Suprapubic skin (tissue), 4 donors: ENCODE measurements at regions not wholly inside any gene's neighbourhood (a gene's known extent, or its start where the extent isn't known, plus 50 kb on each side); places are given as distances from the start of the nearest gene placed in this dataset.

Experiments
- DNase-seq, 2 donors: peaks; one replicate each; pipeline ENCODE4 v3.0.0-alpha.2; 2019; ENCODE audit warnings: low spot score in 2 of 2
- H3K27ac ChIP-seq: fragments of 200-600 bp; sonication (generic); one replicate; pipeline ENCODE4 v1.5.1; 2019
- H3K27me3 ChIP-seq: fragments of 200-600 bp; sonication (generic); one replicate; pipeline ENCODE4 v1.5.1; 2019
- H3K36me3 ChIP-seq: fragments of 200-600 bp; sonication (generic); one replicate; pipeline ENCODE4 v1.5.1; 2019
- H3K4me1 ChIP-seq: fragments of 200-600 bp; sonication (generic); one replicate; pipeline ENCODE4 v1.5.1; 2019
- H3K4me3 ChIP-seq: fragments of 200-600 bp; sonication (generic); one replicate; pipeline ENCODE4 v1.5.1; 2019; ENCODE audit warnings: mild to moderate bottlenecking
- H3K9me3 ChIP-seq: fragments of 200-600 bp; sonication (generic); one replicate; pipeline ENCODE4 v1.5.1; 2019
- CTCF ChIP-seq, 2 donors: fragments of 200-600 bp in 1 of 2; fragments of 450-650 bp in 1 of 2; sonication (generic) in 1 of 2; IDR thresholded peaks; one replicate each; pipeline ENCODE4 v1.5.1; 2016 to 2019; ENCODE audit warnings: antibody characterized with exemption in 2 of 2, mild to moderate bottlenecking in 1 of 2, moderate library complexity in 1 of 2
- EP300 ChIP-seq: sonication (generic); formaldehyde crosslinking; IDR thresholded peaks from one replicate; pipeline ENCODE4 v1.6.1; 2017; ENCODE audit warnings: antibody characterized with exemption
- POLR2A ChIP-seq, 2 donors: fragments of 450-650 bp; IDR thresholded peaks; one replicate each; pipeline ENCODE4 v1.6.1; 2017; ENCODE audit warnings: antibody characterized with exemption in 2 of 2, mild to moderate bottlenecking in 2 of 2, moderate library complexity in 2 of 2
- POLR2AphosphoS5 ChIP-seq, 3 donors: sonication (generic); formaldehyde crosslinking; IDR thresholded peaks; one replicate each; pipeline ENCODE4 v1.6.1; 2017; ENCODE audit warnings: antibody characterized with exemption in 3 of 3
- WGBS: methylation state at CpG from one replicate; pipeline ENCODE4 v1.1.5; 2018; 5-methylcytosine and 5-hydroxymethylcytosine counted together

GRCh38 chr4:185870366-185870765 lies 58.4 kb upstream of the SORBS2 start:
- H3K4me3 ChIP-seq = no peak overlapping the region
- H3K27ac ChIP-seq = no peak overlapping the region
- TF ChIP-seq EP300 (no peak), POLR2AphosphoS5 (IDR thresholded peaks at IDR 0.05) (no peak), CTCF (IDR thresholded peaks at IDR 0.05) (no peak), POLR2A (IDR thresholded peaks at IDR 0.05) (no peak)
- WGBS = 83% methylated on average over 14 of the region's 14 CpGs
- H3K36me3 ChIP-seq = no peaks in the 10 kb centered on the region
- no peak for DNase-seq
- H3K27me3 ChIP-seq = no peaks in the 10 kb centered on the region
- no peaks in the 10 kb centered on the region for H3K4me1 ChIP-seq
- no peaks in the 10 kb centered on the region for H3K9me3 ChIP-seq

GRCh38 chr4:185872747-185873380 lies 60.9 kb upstream of the SORBS2 start:
- no peak for TF ChIP-seq EP300
- no peak for TF ChIP-seq POLR2AphosphoS5 (IDR thresholded peaks at IDR 0.05)
- no peak for TF ChIP-seq CTCF (IDR thresholded peaks at IDR 0.05)
- TF ChIP-seq POLR2A (IDR thresholded peaks at IDR 0.05) = no peak
- 74% methylated on average over 7 of the region's 7 CpGs for WGBS

GRCh38 chr4:185874516-185875230 lies 62.7 kb upstream of the SORBS2 start:
- TF ChIP-seq POLR2A (IDR thresholded peaks at IDR 0.05) = no peak
- no peak for TF ChIP-seq CTCF (IDR thresholded peaks at IDR 0.05)
- TF ChIP-seq EP300 = no peak
- TF ChIP-seq POLR2AphosphoS5 (IDR thresholded peaks at IDR 0.05) = no peak
- Histone ChIP-seq H3K36me3 (no peaks in the 10 kb centered on the region), H3K27ac (no peak overlapping the region), H3K9me3 (no peaks in the 10 kb centered on the region), H3K27me3 (no peaks in the 10 kb centered on the region), H3K4me1 (no peaks in the 10 kb centered on the region), H3K4me3 (no peak overlapping the region)
- 39% methylated on average over 3 of the region's 3 CpGs for WGBS
- no peak for DNase-seq

More at GRCh38 chr4:185872747-185873380, 60.9 kb upstream of the SORBS2 start:
- no peak overlapping the region for H3K4me3 ChIP-seq
- no peaks in the 10 kb centered on the region for H3K27me3 ChIP-seq
- no peaks in the 10 kb centered on the region for H3K4me1 ChIP-seq
- H3K36me3 ChIP-seq = no peaks in the 10 kb centered on the region
- H3K27ac ChIP-seq = no peak overlapping the region
- no peaks in the 10 kb centered on the region for H3K9me3 ChIP-seq
- DNase-seq = no peak

- Histone ChIP-seq H3K36me3 (no peaks in the 10 kb centered on the region), H3K27ac (no peak overlapping the region), H3K4me1 (no peaks in the 10 kb centered on the region), H3K9me3 (no peaks in the 10 kb centered on the region), H3K27me3 (no peaks in the 10 kb centered on the region), H3K4me3 (no peak overlapping the region)
- DNase-seq = no peak
- TF ChIP-seq CTCF (IDR thresholded peaks at IDR 0.05) (no peak), POLR2AphosphoS5 (IDR thresholded peaks at IDR 0.05) (no peak), EP300 (no peak), POLR2A (IDR thresholded peaks at IDR 0.05) (no peak)
- 81% methylated on average over 6 of the region's 6 CpGs for WGBS
Observed at GRCh38 chr4:185875316-185875907, 63.4 kb upstream of the SORBS2 start.

GRCh38 chr4:185878633-185879032 lies 66.6 kb upstream of the SORBS2 start:
- H3K36me3 ChIP-seq = no peaks in the 10 kb centered on the region
- no peaks in the 10 kb centered on the region for H3K9me3 ChIP-seq
- DNase-seq = no peak
- 91% methylated on average over 14 of the region's 14 CpGs for WGBS
- H3K27me3 ChIP-seq = no peaks in the 10 kb centered on the region
- H3K27ac ChIP-seq = no peak overlapping the region
- TF ChIP-seq EP300 = no peak
- no peaks in the 10 kb centered on the region for H3K4me1 ChIP-seq
- no peak overlapping the region for H3K4me3 ChIP-seq
